GM20431 (cell line): ENCODE measurements at regions not wholly inside any gene's neighbourhood (a gene's known extent, or its start where the extent isn't known, plus 50 kb on each side); places are given as distances from the start of the nearest gene placed in this dataset.

Experiments used
- in situ Hi-C: fragments of 300-500 bp; cut with MseI, MboI; formaldehyde crosslinking; loops from one replicate; pipeline ENCODE4 v1.15.0; 2020; ENCODE audit warnings: low sequenced_read_pairs; ENCODE audit not compliant: unreplicated experiment

DNA sequence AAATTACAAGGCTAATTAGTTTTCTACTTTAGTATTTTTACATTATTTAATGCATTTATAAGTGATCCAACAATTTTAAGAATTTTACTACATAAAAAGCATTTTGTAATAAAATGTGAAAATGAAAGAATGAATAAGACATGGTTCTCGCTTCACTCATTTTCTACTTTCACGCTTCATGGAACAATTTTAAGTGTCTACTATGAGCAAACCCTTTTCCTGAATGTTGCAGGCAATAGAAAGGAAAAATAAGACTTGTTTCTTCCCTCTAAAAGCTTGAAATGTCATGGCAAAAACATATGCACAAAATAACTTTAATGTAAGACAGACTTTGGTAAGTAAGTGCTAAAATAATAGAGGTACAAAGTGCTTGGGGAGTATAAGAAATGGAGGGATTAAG is 205.7 kb upstream of the HMGA2 start:
- in situ Hi-C loops, result no loop called here

DNA sequence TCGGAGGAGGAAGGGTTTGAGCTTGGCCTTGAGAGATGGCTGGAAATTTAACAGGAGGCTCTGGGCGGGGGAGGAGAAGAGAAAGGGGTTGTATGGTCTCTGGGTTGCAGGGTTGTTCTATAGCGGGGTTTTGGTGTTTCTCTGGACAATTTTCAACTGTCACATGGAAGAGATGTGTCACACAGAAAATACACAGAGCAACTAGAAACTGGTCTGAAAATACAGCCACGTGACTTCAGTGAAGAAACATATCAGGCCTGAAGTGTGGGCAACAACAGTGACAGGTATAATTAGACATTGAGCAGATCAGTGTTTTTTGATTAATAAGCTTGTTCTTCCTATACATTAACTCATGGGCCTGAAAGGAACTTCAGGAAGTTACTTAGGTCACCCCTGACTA is 205.3 kb upstream of the HMGA2 start:
- in situ Hi-C loops, result no loop called here

DNA sequence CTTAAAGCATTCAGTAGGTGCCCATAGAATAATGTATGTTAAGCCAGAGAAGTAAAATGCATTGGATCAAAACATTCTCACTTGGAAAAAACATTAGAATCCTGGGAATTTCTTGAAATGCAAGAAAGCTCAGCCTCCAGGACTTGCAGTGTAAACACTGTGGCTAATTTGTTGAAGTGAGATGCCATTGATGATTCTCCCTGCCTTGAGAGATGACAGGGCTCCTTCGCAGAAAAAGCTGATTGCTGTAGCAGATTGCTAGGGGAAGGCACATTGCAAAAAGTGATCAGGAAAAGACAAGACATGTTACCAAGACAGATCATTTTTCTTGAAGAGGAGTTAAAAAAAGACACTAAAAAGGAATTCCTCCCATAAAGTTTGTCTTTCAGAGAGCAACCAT is 204.2 kb upstream of the HMGA2 start:
- in situ Hi-C loops, result no loop called here

DNA sequence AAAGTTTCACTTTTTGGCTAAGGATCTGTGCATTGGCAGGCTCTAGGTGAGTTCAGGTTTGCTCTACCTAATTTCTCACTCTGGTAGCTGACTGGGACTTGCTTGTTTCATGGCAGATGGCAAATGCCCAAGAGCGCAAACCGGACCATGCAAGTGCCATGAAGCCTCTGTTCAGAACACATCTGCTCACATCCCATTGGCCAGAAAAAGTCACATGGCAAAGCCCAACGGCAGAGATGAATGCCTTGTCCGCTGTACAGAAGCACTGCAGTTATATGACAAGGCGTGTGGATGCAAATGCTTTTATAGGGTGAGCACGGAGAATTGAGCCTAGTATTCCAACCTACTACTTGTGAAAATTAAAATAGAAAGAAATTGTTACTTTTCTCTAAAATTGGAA is 202.2 kb upstream of the HMGA2 start:
- in situ Hi-C loops, result no loop called here

DNA sequence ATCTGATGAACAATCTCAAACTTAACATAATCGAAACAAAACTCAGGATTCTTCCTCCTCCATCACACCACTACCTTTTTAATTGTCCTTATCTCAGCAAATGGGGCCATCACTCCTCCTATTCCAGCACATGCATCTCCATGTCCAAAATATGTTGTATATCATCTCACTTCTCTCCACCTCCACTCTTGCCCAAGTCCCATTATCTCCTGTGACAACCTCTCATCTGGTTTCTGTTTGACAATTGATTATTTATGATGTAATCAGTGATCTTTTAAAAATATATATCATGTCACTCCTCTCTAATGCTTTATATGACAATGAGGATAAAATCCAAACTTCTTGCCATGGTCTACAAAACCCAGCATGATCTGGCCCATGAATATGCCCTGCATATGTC is 200.8 kb upstream of the HMGA2 start:
- in situ Hi-C loops, result no loop called here

DNA sequence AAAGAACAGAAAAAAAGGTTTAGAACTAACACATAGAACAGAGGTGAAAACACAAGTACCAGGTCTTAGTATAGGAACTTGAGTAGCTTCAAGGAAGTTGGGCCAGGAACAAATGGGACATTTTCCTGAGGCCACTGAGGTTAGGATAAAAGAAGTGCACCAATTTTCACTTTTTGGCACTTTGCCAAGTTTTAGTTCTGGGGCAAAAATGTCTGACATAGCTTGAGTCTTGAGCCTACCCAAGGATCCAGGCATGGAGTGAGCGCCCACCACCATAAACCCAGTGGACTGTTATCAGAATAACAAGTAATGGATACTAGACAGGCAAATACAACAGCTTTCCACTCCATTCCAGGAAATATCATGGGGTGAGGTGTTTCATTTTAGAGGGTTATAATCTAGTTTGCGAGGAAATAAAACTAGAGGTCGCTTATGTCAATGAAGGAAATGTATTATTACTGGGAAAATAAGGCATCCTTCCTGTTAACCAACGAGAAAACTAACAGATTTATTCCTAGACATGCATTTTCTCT is 199.7 kb upstream of the HMGA2 start:
- in situ Hi-C loops, result no loop called here

DNA sequence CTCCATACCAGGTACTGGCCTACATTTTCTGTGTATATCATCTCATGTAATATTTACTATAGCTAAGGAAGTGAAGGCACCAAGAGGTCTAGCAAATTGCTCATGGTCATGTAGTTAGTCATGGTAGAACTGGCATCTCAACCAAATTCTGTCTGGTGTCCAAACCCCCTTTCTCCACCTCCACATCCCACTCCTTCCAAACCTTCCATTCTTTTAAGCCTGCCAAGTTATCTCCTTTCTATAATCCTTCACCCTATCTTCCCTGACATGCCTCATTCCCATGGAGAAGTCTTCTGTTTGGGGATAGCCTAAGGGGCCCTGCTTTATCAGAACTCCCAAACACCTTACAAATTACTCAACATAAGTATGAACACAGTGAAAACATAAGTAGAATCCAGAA is 196.2 kb upstream of the HMGA2 start:
- in situ Hi-C loops, result no loop called here

DNA sequence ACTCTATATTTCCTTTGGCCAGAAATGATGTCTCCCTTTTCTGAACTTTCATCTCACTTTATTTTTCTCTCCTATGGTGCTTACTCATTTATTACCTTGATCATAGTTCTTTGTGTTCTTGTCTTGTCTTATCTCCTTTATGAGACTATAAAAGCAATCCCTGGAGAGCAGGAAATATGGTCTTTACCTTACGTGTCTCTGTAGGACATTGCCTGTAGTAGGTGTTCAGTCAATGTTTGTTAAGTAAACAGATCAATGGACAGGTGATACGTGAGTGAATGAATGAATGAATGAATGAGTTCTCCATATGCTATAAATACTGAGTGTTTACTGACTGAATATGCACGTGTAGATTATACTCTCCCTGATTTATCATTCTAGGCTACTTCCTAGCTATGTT is 193.7 kb upstream of the HMGA2 start:
- in situ Hi-C loops, result no loop called here

DNA sequence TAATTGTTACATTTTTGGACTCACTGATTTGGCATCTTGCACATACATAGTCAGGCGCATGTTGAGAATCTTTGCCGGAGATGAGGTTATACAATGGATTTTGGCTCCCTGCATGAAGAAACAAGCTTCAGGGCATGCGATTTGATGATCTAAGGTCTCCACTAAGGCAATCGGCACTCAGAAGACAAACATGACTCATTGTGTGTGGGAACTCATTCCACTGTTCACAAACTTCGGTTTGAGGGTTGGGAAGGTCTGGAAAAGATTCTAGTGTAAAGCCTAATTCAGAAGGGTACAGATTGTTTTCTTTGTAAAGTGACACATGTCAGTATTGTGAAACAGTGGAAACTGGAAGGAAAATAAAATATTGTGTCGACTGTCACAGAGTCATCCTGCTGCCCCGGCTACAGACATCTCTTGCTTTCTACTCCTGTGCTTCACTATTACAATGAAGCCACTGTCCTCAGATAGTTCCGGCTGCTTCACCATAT is 192.6 kb upstream of the HMGA2 start:
- in situ Hi-C loops, result no loop called here

DNA sequence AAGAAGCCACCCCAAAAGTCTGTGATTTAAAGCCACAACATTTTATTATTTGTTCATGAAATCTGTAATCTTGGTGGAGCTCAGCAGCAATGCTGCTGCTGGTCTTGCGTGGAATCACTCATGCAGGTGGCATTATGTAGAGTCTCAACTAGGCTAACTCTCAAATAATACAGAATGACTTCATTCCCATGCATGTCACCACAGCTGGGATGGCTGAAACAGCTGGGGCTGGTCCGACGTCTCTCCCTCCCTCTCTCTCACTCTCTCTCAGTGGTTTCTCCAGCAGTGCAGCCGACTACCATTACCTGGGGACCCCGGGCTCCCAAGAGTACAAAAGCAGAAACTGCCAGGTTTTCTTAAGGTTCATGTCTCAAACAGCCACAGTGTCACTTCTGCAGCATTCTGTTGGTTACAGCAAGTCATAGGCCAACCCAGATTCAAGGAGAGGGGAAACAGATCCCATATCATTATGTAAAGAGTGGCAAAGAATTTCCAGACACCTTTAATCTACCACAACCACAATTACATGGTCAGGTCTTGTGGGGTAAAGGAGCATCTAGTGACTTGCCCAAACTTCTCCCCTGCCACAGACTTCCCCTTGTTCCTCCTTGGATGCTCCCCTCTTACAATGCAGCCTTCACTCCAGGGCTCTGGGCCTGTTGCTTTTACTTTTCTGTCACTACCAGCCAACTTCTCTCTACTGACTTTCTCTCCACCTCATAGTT is 192.0 kb upstream of the HMGA2 start:
- in situ Hi-C loops, result no loop called here

DNA sequence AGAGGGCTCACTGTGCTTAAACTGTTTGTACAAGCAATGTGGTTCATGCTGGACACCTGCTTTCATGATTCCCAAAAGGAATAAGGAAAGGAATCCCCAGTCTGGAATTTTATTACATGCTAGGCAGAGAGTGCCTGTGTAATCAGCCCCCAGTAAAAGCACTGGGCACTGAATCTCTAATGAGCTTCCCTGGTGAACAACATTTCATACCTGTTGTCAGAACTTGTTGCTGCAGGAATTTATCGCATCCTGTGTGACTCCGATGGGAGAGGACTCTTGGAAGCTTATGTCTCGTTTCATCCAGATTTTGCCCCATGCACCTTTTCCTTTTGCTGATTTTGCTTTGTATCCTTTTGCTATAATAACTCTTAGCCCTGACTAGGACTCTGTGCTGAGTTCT is 190.2 kb upstream of the HMGA2 start:
- in situ Hi-C loops, result no loop called here

DNA sequence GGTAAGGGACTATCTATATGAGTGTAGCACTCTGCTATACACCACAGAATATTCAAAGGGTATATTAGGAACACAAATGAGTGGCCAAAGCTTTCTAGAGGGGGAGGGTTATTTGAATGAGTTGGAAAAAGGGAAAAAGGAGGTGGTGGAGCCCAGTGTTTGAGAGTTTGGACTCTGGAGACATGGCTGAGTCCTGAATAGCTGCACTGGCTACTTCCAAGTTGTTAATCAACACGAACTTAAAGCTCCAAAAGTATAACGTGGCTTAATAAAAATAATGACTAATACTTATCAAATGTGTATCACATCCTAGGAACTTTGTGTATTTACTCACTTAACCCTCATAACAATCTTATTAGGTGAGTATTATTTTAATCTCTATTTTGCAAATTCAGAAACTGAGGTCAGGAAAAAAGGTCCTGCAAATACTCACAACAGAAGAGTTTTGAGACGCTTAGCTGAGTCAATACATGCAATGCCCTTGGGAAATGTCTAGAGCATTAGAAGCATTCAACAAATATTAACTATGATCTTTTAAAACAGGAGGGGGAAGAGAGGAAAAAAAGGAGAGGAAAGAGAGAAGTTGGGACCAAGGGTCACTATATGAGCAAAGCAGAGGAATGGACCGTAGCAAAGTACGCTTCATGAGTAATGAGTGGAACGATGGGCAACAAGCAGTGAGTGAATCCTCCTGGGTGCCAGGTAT is 189.5 kb upstream of the HMGA2 start:
- in situ Hi-C loops, result no loop called here

DNA sequence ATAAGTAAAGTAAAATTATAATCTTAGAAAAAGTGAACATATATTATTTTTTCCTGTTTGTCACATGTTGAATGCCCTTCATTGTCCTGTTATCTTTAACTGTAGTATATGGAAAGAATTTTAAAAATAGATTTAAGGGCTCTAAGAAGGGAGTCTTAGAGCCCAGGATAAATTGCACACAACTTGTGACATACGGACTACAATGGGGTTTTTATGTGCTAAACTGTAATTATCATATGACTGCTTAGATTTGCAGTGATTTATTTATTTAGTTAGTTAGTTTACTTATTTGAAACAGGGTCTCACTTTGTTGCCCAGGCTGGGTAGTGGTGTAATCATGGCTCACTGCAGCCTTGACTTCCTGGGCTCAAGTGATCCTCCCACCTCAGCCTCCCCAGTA is 187.8 kb upstream of the HMGA2 start:
- in situ Hi-C loops, result no loop called here

DNA sequence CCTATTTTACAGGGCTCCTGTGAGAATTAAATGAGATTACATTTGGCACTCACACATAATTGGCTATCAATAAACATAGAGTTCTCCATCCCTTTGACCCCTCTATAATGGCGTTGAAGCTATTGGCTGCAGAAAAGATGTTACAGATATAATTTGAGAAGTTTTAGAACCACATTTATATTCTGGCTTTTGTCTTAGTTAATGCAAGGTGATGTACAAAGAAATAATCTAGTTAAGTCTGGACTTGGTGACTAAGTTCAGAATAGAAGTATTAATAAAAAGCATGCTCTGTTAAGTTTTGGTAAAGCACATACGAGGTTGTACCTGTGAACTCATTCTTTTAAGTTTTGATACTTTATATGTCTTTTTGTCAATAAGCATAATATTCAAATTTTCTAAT is 187.1 kb upstream of the HMGA2 start:
- in situ Hi-C loops, result no loop called here

DNA sequence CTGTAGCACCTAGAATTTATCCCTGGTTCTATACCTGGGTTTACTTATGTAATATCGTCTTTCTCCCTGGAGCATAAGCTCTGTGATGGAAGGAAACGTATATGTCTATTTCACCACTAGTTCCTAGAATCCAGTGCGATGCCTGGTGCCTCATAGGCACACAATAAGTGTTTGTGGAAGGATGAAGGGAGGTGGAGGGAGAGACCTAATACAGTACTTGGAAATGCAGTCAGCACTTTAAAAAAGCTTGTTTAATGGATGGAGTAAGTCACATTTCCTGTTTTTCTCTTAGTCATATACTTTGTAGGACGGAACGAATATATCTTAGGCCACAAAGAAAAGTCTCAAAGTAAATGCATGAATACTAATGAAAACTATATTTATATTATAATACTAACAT is 186.5 kb upstream of the HMGA2 start:
- in situ Hi-C loops, result no loop called here

DNA sequence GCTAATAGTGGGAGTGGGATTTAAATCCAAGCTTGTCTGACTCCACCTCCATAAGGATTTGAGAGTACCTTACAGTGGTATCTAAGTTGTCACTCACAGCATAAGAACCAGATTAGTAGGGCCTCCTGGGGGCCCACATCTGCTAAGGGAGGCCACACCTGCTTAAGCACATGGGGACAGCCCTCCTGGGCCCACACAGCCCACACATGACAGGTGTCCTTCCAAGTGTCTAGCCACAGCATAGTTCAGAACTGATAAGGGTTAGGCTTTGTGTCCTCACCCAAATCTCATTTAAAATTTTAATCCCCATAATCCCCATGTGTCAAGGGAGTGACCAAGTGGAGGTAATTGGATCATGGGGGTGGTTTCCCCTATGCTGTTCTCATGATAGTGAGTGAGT is 186.0 kb upstream of the HMGA2 start:
- in situ Hi-C loops, result no loop called here

DNA sequence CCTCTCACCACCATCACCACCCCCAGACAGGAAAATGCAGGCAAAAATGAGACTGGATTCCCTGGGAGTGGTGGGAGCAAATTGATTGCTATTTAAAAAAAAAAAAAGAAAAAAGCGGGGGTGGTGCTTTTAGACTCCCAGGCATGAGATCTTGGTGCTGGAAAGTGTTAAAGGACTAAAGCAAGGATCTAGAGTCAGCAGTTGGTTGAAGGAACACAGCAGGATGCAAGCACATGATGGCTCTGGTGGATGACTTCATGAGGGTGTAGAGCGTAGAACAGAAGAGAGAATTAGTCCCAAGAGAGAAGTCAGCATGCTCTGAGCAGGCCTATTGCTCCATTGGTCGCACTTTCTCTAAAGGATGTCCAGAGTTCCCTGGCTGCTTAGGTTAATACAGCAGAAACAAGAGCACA is 183.8 kb upstream of the HMGA2 start:
- in situ Hi-C loops, result no loop called here

DNA sequence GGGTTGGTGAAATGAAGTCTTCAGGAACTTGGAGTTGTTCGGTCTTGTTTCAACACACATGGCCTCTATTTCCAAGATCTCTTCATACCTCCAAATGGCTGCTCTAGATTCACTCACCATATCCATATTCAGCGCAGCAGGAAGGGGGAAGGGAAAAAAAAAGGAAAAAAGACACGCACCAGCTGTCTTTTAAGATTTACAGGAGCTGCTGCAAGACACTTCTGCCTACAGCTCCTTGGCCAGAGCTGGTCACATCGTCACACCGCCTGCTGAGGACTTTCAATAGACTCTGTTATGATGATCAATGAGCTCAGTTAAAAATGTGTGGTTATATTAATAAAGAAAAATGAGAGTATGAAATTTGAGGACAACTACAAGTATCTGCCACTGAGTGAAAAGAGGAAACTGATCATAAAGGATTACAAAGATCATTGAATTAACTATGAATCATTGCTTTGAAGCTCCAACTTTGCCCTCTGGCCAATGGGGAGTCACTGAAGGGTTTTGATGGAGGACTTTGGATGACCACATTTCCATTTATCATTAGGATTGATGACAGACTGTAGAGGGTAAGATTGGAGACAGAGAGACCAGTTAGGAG is 182.1 kb upstream of the HMGA2 start:
- in situ Hi-C loops, result no loop called here

DNA sequence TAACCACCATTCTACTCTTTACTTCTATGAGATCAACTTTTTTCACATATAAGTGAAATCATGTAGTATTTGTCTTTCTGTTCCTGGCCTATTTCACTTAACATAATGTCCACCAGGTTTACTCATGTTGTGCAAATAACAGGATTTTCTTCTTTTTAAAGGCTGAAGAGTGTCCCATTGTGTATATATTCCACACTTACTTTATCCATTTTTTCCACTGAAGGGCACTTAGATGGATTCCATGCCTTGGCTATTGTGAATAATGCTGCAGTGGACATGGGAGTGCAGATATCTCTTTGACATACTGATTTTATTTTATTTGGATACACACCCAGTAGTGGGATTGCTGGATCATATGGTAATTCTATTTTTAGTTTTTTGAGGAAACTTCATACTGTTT is 181.1 kb upstream of the HMGA2 start:
- in situ Hi-C loops, result no loop called here

DNA sequence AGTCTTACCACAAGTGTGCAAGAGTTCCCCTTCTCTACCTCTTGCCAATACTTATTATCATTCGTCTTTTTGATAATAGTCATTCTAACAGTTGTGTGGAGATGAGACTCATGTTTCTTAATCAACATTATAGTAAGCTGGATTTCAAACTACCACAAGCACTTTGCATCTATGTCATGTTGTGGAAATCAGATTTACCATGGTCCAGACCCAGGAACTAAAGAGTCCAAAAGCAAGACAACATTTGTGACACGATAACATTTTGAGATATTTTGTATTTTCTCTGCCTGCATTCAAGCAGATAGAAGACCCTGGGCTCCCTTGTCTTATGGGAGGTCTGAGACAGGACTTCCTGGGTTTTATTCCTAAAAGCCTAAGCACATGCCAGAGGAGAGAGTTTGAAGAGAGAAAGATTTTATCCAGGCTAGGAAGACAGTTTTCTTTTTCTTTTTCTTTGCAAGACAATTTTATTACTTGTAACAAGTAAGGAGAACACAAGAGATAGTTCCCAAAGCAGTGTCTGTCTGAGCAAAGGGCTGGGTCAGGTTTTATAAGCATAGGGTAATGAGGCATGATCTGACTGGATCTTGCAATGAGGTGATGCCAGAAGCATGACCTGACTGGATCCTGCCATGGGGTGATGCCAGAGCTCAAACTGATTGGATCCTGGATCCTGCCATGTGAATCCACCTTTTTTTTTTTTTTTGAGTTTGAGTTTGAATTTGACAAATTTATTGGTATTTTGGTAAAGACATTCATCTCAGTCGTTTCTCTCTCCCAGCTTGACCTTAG is 180.5 kb upstream of the HMGA2 start:
- in situ Hi-C loops, result no loop called here
